Astrocyte (in vitro differentiated cells and primary cell): ENCODE measurements at regions not wholly inside any gene's neighbourhood (a gene's known extent, or its start where the extent isn't known, plus 50 kb on each side); places are given as distances from the start of the nearest gene placed in this dataset.
"Not testable (repeated sequence)": the region's sequence is repeated elsewhere in the genome, so short reads cannot be mapped to it uniquely, and the experiment has no call there.

Experiments
- EZH2 ChIP-seq: IDR thresholded peaks from 2 replicates; pipeline ENCODE4 v1.6.1; 2012; ENCODE audit warnings: mild to moderate bottlenecking, low read length, inconsistent platforms; ENCODE audit not compliant: insufficient read depth
- TF ChIP-seq, protein P1 (sequence below): IDR thresholded peaks from 2 replicates; pipeline ENCODE4 v1.5.1; 2011; ENCODE audit warnings: low read depth, mild to moderate bottlenecking, inconsistent platforms, low read length, moderate library complexity; ENCODE audit not compliant: insufficient read depth

DNA sequence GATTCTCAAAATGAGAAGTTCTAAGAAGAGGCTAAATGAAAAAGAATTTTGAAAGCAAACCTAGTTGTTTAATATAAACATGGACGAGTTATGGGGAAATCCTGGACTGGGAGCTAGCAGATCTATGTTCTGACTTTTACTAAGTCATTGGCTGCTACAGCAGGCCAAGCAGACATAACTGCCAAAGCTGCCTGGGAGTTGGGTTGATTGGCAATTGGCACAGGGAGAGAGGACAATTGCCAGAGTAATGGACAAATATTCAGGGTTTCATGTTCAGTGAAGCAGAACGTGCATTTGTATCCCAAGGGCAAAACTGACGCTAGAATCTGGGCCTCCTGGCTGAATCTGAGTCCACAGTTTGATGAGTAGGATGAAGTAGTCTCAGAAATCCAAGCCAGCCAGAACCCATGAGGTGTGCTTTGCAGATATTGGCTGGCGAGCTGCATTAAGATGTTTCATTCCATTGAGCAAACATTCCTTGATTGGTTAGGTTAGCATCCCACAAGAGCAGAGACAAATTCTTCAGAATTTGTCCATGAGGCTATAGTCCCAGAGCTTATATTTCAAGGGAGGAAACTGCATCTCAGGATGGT lies 5299.8 kb upstream of the TPTE start:
- TF ChIP-seq, protein P1, sequence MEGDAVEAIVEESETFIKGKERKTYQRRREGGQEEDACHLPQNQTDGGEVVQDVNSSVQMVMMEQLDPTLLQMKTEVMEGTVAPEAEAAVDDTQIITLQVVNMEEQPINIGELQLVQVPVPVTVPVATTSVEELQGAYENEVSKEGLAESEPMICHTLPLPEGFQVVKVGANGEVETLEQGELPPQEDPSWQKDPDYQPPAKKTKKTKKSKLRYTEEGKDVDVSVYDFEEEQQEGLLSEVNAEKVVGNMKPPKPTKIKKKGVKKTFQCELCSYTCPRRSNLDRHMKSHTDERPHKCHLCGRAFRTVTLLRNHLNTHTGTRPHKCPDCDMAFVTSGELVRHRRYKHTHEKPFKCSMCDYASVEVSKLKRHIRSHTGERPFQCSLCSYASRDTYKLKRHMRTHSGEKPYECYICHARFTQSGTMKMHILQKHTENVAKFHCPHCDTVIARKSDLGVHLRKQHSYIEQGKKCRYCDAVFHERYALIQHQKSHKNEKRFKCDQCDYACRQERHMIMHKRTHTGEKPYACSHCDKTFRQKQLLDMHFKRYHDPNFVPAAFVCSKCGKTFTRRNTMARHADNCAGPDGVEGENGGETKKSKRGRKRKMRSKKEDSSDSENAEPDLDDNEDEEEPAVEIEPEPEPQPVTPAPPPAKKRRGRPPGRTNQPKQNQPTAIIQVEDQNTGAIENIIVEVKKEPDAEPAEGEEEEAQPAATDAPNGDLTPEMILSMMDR = not testable (repeated sequence)
- TF ChIP-seq EZH2 = not testable (repeated sequence)
